HCT116 (cell line): ENCODE measurements at regions not wholly inside any gene's neighbourhood (a gene's known extent, or its start where the extent isn't known, plus 50 kb on each side); places are given as distances from the start of the nearest gene placed in this dataset.

Experiments used
- ATAC-seq: fragments of 200-7000 bp; cut with Tn5 transposase; 2 replicates; pipeline ENCODE4 v1.9.1; 2020; ENCODE audit warnings: mild to moderate bottlenecking, moderate library complexity
- BruUV-seq: library from RNA; stranded (reverse); fragments of 400-500 nt; replicated peaks from 2 replicates; lab custom pipeline; 2021; lab: Mats Ljungman, UMichigan
- CTCF ChIA-PET: fragments of 300-600 bp; sonication (Branson Sonifier 250); formaldehyde crosslinking; loops from one replicate; lab custom pipeline; 2021; ENCODE audit warnings: antibody characterized with exemption; lab: Charles Lee
- POLR2A ChIA-PET: fragments of 300-600, 350-600 bp; sonication (Branson Sonifier 250); formaldehyde crosslinking; loops from one replicate; lab custom pipeline; 2021; ENCODE audit warnings: antibody characterized with exemption; lab: Charles Lee
- RAD21 ChIA-PET, 2 experiments: fragments of 300-600 bp; sonication (Branson Sonifier 250); formaldehyde crosslinking; loops; one replicate each; lab custom pipeline; 2023; ENCODE audit warnings: low total read pairs in 2 of 2; ENCODE audit not compliant: uncharacterized antibody in 2 of 2, unreplicated experiment in 2 of 2, low non-redundant PET in 1 of 2; lab: Charles Lee
- DNase-seq: peaks from one replicate; pipeline ENCODE4 v3.0.0-alpha.2; 2010; ENCODE audit warnings: low read depth, low spot score
- H2AFZ ChIP-seq: fragments of 200-600 bp; shearing (Covaris generic), sonication (generic); 2 replicates; pipeline ENCODE4 v1.6.1; 2017; ENCODE audit warnings: low read depth, mixed run types, mixed read lengths, antibody characterized with exemption, low read length; ENCODE audit not compliant: poor library complexity, severe bottlenecking
- H3K27ac ChIP-seq: 2 replicates; pipeline ENCODE4 v1.5.1; 2012; ENCODE audit warnings: low read depth, low read length
- H3K27me3 ChIP-seq: fragments of 200-600 bp; sonication (generic); 2 replicates; pipeline ENCODE4 v1.6.1; 2016; ENCODE audit warnings: mixed run types, low read length, mixed read lengths; ENCODE audit not compliant: insufficient read depth
- H3K36me3 ChIP-seq, 2 experiments: fragments of 200-500 bp in 1 of 2; fragments of 200-600 bp in 1 of 2; sonication (Bioruptor generic) in 1 of 2; sonication (generic) in 1 of 2; 2 replicates each; pipeline versions ENCODE4 v1.5.1 to v1.6.1; 2014 to 2016; ENCODE audit warnings: low read length in 2 of 2, inconsistent platforms in 1 of 2, mixed read lengths in 1 of 2, mixed run types in 1 of 2; ENCODE audit not compliant: insufficient read depth in 2 of 2, control insufficient read depth in 1 of 2
- H3K4me1 ChIP-seq, 2 experiments: fragments of 200-600 bp in 1 of 2; sonication (generic) in 1 of 2; 2 replicates each; pipeline versions ENCODE4 v1.5.1 to v1.6.1; 2012 to 2017; ENCODE audit warnings: low read length in 2 of 2, inconsistent platforms in 1 of 2, mild to moderate bottlenecking in 1 of 2, mixed read lengths in 1 of 2, mixed run types in 1 of 2, moderate library complexity in 1 of 2; ENCODE audit not compliant: insufficient read depth in 2 of 2, control insufficient read depth in 1 of 2
- H3K4me2 ChIP-seq: fragments of 200-600 bp; sonication (generic); 2 replicates; pipeline ENCODE4 v1.6.1; 2017; ENCODE audit warnings: mixed run types, low read length, mixed read lengths
- H3K4me3 ChIP-seq, 2 experiments: fragments of 200-600 bp in 1 of 2; sonication (generic) in 1 of 2; replicated peaks in 1 of 2; 2 replicates each; pipeline ENCODE4 v1.5.1; 2011 to 2016; ENCODE audit warnings: low read length in 2 of 2, control low read depth in 1 of 2, low read depth in 1 of 2, mild to moderate bottlenecking in 1 of 2, mixed read lengths in 1 of 2, mixed run types in 1 of 2
- H3K79me2 ChIP-seq: fragments of 200-600 bp; sonication (generic); 2 replicates; pipeline ENCODE4 v1.6.1; 2017; ENCODE audit warnings: mild to moderate bottlenecking, mixed run types, low read length, moderate library complexity, mixed read lengths; ENCODE audit not compliant: insufficient read depth
- H3K9ac ChIP-seq: fragments of 200-600 bp; sonication (generic); 2 replicates; pipeline ENCODE4 v1.6.1; 2016; ENCODE audit warnings: low read length, mixed read lengths
- H3K9me2 ChIP-seq: fragments of 200-600 bp; sonication (generic), shearing (Covaris generic); 2 replicates; pipeline ENCODE4 v1.6.1; 2017; ENCODE audit warnings: mixed run types, mild to moderate bottlenecking, moderate library complexity; ENCODE audit not compliant: insufficient read depth
- H3K9me3 ChIP-seq, 2 experiments: fragments of 200-500 bp in 1 of 2; fragments of 200-600 bp in 1 of 2; sonication (Bioruptor generic) in 1 of 2; sonication (generic) in 1 of 2; 2 replicates each; pipeline ENCODE4 v1.6.1; 2014 to 2017; ENCODE audit warnings: low read length in 2 of 2, mixed read lengths in 2 of 2, inconsistent platforms in 1 of 2, low read depth in 1 of 2, mild to moderate bottlenecking in 1 of 2, mixed run types in 1 of 2, moderate library complexity in 1 of 2; ENCODE audit not compliant: control insufficient read depth in 1 of 2, insufficient read depth in 1 of 2
- H4K20me1 ChIP-seq: fragments of 200-600 bp; sonication (generic), shearing (Covaris generic); 2 replicates; pipeline ENCODE4 v1.6.1; 2017; ENCODE audit warnings: mixed run types, mild to moderate bottlenecking, moderate library complexity; ENCODE audit not compliant: insufficient read depth
- CEBPB ChIP-seq: IDR thresholded peaks from 2 replicates; pipeline ENCODE4 v1.6.1; 2012; ENCODE audit warnings: low read depth
- CTCF ChIP-seq, 3 experiments: fragments of 200-600 bp in 1 of 3; sonication (generic) in 1 of 3; IDR thresholded peaks in 2 of 3; conservative IDR thresholded peaks in 1 of 3; 2 replicates each; pipeline ENCODE4 v1.5.1; 2012 to 2017; ENCODE audit warnings: low read depth in 2 of 3, low read length in 2 of 3, antibody characterized with exemption in 1 of 3, borderline replicate concordance in 1 of 3, control low read depth in 1 of 3, mild to moderate bottlenecking in 1 of 3, mixed read lengths in 1 of 3, mixed run types in 1 of 3, moderate library complexity in 1 of 3; ENCODE audit not compliant: insufficient read depth in 1 of 3
- EZH2phosphoT487 ChIP-seq: fragments of 200-600 bp; IDR thresholded peaks from 2 replicates; pipeline ENCODE4 v1.6.1; 2018; ENCODE audit warnings: antibody characterized with exemption, borderline replicate concordance
- FOSL1 ChIP-seq: IDR thresholded peaks from 2 replicates; pipeline ENCODE4 v1.6.1; 2012; ENCODE audit warnings: low read depth
- POLR2A ChIP-seq: IDR thresholded peaks from 2 replicates; pipeline ENCODE4 v1.7.0; 2011; ENCODE audit warnings: borderline replicate concordance; ENCODE audit not compliant: insufficient read depth, insufficient read length; ENCODE audit errors: extremely low read depth
- POLR2AphosphoS5 ChIP-seq: IDR thresholded peaks from 2 replicates; pipeline ENCODE4 v1.6.1; 2011; ENCODE audit warnings: mild to moderate bottlenecking, low read depth, low read length, moderate library complexity
- REST ChIP-seq: IDR thresholded peaks from 2 replicates; pipeline ENCODE4 v1.6.1; 2012; ENCODE audit warnings: low read depth
- SRF ChIP-seq: IDR thresholded peaks from 2 replicates; pipeline ENCODE4 v1.6.1; 2012; ENCODE audit warnings: low read depth
- TCF7L2 ChIP-seq: IDR thresholded peaks from 2 replicates; pipeline ENCODE4 v1.7.0; 2011; ENCODE audit warnings: borderline replicate concordance, inconsistent platforms; ENCODE audit not compliant: insufficient read depth, insufficient read length; ENCODE audit errors: extremely low read depth
- ZNF274 ChIP-seq: fragments of 200-500 bp; sonication (Bioruptor generic); IDR thresholded peaks from 2 replicates; pipeline ENCODE4 v1.6.1; 2014; ENCODE audit warnings: mild to moderate bottlenecking, low read depth, low read length, inconsistent platforms
- intact Hi-C: fragments of 100-400 bp; cut with micrococcal nuclease; formaldehyde crosslinking; loops from 2 replicates; pipeline ENCODE4 v1.10.0; 2022

- TF ChIP-seq REST (no peak), CEBPB (no peak)
Observed at GRCh38 chr3:180253283-180253682, 216.5 kb upstream of the PEX5L start (continued).

GRCh38 chr3:180264479-180264878 is 227.7 kb upstream of the PEX5L start:
- Histone ChIP-seq H3K27me3 (no peaks in the 10 kb centered on the region; the same call in 1 of the 2 replicates), H3K4me1 (no peaks in the 10 kb centered on the region), H3K4me3 (no peak overlapping the region)
- no peak for ATAC-seq
- RAD21 ChIA-PET: no interaction called here
- TF ChIP-seq SRF (no peak), POLR2AphosphoS5 (no peak), TCF7L2 (no peak), ZNF274 (no peak), EZH2phosphoT487 (no peak), FOSL1 (no peak), CTCF (IDR thresholded peaks at IDR 0.05 in 2 of 3, conservative IDR thresholded peaks at IDR 0.05 in 1 of 3; ENCODE audit: borderline replicate concordance in 1 of 3, insufficient read depth in 1 of 3, low read depth in 2 of 3, low read length in 2 of 3) (no peak), POLR2A (no peak)
- TF ChIP-seq, all 23 proteins: peak for 0
- no peaks in the 10 kb centered on the region for H3K36me3 ChIP-seq
- ChIA-PET POLR2A (no interaction called here), CTCF (no interaction called here)
- H4K20me1 ChIP-seq: no peaks in the 10 kb centered on the region
- BruUV-seq: no TSS peak
- H3K9me3 ChIP-seq: no peaks in the 10 kb centered on the region
- no peak overlapping the region for H3K4me2 ChIP-seq
- no peak overlapping the region for H3K9ac ChIP-seq
- no peak overlapping the region for H3K27ac ChIP-seq
- H2AFZ ChIP-seq: no peak overlapping the region
- intact Hi-C loops: no loop called here
- no peaks in the 10 kb centered on the region for H3K79me2 ChIP-seq
- no peak for DNase-seq
- H3K9me2 ChIP-seq: no peaks in the 10 kb centered on the region
